ENCODE measurements at regions not wholly inside any gene's neighbourhood (a gene's known extent, or its start where the extent isn't known, plus 50 kb on each side); places are given as distances from the start of the nearest gene placed in this dataset.
"Not testable (repeated sequence)": the region's sequence is repeated elsewhere in the genome, so short reads cannot be mapped to it uniquely, and the experiment has no call there.

DNA sequence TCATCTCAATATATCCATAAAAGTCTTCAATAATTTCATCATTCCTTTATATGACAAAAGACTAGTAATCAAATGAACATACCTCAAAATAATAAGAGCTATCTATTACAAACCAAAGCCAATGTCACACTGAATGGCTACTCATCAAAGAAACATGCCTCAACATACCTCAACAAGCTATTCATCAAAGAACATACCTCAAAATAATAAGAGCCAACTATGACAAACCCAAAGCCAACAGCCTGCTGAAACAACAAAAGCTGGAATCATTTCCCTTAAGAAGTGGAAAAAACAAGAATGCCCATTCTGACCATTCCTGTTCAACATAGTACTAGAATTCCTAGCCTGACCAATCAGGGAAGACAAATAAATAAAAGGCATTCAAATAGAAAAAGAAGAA lies 1373.7 kb downstream of the BRINP3 start:
- Mint-ChIP-seq H3K4me3 (ENCODE audit: low read depth) (no peak overlapping the region), H3K27ac (no peak overlapping the region), H3K36me3 (ENCODE audit: insufficient read depth) (no peaks in the 10 kb centered on the region), H3K9me3 (ENCODE audit: low read depth) (peaks cover 15% of the 10 kb centered on the region), H3K4me1 (ENCODE audit: low read depth) (no peaks in the 10 kb centered on the region), H3K27me3 (no peaks in the 10 kb centered on the region)
- no peak for DNase-seq (ENCODE audit: low spot score, unreplicated experiment)
- TF ChIP-seq, protein P1, sequence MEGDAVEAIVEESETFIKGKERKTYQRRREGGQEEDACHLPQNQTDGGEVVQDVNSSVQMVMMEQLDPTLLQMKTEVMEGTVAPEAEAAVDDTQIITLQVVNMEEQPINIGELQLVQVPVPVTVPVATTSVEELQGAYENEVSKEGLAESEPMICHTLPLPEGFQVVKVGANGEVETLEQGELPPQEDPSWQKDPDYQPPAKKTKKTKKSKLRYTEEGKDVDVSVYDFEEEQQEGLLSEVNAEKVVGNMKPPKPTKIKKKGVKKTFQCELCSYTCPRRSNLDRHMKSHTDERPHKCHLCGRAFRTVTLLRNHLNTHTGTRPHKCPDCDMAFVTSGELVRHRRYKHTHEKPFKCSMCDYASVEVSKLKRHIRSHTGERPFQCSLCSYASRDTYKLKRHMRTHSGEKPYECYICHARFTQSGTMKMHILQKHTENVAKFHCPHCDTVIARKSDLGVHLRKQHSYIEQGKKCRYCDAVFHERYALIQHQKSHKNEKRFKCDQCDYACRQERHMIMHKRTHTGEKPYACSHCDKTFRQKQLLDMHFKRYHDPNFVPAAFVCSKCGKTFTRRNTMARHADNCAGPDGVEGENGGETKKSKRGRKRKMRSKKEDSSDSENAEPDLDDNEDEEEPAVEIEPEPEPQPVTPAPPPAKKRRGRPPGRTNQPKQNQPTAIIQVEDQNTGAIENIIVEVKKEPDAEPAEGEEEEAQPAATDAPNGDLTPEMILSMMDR (IDR thresholded peaks at IDR 0.05; ENCODE audit: unreplicated experiment) = no peak

DNA sequence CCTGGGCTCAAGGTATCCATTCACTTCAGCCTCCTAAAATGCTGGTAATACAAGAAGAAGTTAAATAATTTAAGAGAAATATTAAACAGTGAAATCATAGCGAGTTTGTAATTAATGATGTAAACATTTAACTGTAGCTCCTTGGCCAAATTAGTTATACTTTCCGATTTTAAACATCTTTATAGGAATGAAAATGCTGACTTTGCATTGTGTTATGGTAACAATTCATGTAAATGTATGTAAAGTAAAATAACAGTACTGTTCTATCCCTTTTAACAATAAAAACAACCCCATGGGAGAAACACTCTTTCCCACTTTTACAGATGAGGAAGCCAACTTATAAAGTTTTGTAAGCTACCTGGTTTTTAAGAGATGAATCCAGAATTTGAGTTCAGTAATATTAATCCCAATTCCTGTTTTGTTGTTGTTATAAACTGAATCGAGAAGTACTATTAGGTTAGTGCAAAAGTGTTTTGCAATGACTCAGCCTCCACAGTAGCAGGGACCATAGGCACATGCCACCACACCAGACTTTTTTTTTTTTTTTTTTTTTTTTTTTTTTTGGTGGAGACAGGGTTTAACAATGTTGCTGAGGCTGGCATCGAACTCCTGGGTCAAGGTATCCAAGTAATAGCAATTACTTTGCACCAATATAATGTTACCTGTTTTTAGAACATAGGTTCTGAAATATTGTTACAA lies 1360.4 kb downstream of the BRINP3 start:
- TF ChIP-seq, protein P1 (IDR thresholded peaks at IDR 0.05; ENCODE audit: unreplicated experiment) = no peak
- Mint-ChIP-seq H3K36me3 (ENCODE audit: insufficient read depth) (no peaks in the 10 kb centered on the region), H3K4me3 (ENCODE audit: low read depth) (no peak overlapping the region), H3K27me3 (no peaks in the 10 kb centered on the region), H3K4me1 (ENCODE audit: low read depth) (peaks cover 3% of the 10 kb centered on the region), H3K9me3 (ENCODE audit: low read depth) (no peaks in the 10 kb centered on the region), H3K27ac (no peak overlapping the region)
- DNase-seq (ENCODE audit: low spot score, unreplicated experiment) = no peak

DNA sequence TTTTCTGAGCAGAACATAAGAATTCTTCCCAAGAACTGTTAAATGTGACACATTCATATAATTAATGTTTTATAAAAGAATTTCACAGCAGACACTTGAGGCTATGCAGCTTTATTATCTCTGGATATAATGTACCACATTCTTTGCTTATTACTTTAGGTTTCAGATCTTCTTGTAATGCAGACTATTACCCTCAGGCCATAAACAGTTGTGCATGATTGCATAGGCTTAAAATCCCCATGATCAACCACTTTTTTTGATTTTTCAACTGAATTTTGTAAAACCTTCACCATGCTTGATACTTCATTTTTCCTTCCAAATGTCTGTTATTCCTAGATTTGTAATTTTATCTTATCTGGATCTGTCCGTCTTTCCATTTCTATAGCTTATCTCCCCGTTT lies 1355.7 kb downstream of the BRINP3 start:
- H3K4me1 Mint-ChIP-seq (ENCODE audit: low read depth) = peaks cover 4% of the 10 kb centered on the region
- H3K27me3 Mint-ChIP-seq = no peaks in the 10 kb centered on the region
- H3K9me3 Mint-ChIP-seq (ENCODE audit: low read depth) = peaks cover 8% of the 10 kb centered on the region
- no peak for DNase-seq (ENCODE audit: low spot score, unreplicated experiment)
- TF ChIP-seq, protein P1 (IDR thresholded peaks at IDR 0.05; ENCODE audit: unreplicated experiment) = no peak
- H3K36me3 Mint-ChIP-seq (ENCODE audit: insufficient read depth) = no peaks in the 10 kb centered on the region
- H3K4me3 Mint-ChIP-seq (ENCODE audit: low read depth) = no peak overlapping the region
- no peak overlapping the region for H3K27ac Mint-ChIP-seq

DNA sequence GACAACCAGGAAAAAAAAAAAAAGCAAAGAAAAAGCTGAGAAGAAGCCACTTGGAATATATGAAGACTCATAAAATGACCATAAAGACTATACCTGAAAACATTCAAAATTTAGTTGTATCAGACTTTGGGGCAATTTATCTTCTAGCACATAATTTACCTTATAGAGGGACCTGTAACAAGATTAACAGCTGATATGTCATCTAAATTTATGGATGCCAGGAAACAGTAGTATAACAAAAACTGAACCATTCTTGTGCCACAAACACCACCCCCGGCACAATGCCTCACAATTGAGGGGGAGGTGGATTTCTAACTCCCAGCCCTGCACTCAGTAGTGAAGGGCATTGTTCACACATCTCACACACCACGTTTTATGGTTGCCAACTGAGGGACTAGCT lies 1352.0 kb downstream of the BRINP3 start:
- TF ChIP-seq, protein P1 (IDR thresholded peaks at IDR 0.05; ENCODE audit: unreplicated experiment) = no peak
- no peak for DNase-seq (ENCODE audit: low spot score, unreplicated experiment)
- Mint-ChIP-seq H3K4me3 (ENCODE audit: low read depth) (no peak overlapping the region), H3K4me1 (ENCODE audit: low read depth) (peaks cover 1% of the 10 kb centered on the region), H3K27ac (no peak overlapping the region), H3K27me3 (no peaks in the 10 kb centered on the region), H3K9me3 (ENCODE audit: low read depth) (peaks cover 12% of the 10 kb centered on the region), H3K36me3 (ENCODE audit: insufficient read depth) (no peaks in the 10 kb centered on the region)

DNA sequence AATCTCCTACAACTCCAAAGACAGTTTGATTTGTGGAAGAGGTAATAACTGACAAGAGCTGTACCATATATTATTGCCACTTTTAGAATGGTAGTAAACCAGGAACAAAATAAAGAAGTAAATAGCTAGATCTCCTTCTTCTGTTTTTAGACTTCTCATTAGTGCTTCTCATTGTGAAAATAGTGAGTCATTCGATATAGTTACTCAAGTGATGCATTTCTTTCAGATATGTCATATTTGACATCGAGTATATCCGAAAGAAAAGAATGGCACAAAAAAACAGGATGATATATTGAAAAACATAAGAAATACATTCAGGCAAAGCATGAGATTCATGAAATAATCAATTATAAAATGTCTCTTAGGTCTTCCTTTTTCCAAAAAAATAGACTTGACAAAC lies 1346.1 kb downstream of the BRINP3 start:
- TF ChIP-seq, protein P1 (IDR thresholded peaks at IDR 0.05; ENCODE audit: unreplicated experiment) = no peak
- Mint-ChIP-seq H3K27ac (no peak overlapping the region), H3K4me3 (ENCODE audit: low read depth) (no peak overlapping the region), H3K9me3 (ENCODE audit: low read depth) (peaks cover 6% of the 10 kb centered on the region), H3K4me1 (ENCODE audit: low read depth) (no peaks in the 10 kb centered on the region), H3K27me3 (no peaks in the 10 kb centered on the region), H3K36me3 (ENCODE audit: insufficient read depth) (no peaks in the 10 kb centered on the region)
- DNase-seq (ENCODE audit: low spot score, unreplicated experiment) = no peak

DNA sequence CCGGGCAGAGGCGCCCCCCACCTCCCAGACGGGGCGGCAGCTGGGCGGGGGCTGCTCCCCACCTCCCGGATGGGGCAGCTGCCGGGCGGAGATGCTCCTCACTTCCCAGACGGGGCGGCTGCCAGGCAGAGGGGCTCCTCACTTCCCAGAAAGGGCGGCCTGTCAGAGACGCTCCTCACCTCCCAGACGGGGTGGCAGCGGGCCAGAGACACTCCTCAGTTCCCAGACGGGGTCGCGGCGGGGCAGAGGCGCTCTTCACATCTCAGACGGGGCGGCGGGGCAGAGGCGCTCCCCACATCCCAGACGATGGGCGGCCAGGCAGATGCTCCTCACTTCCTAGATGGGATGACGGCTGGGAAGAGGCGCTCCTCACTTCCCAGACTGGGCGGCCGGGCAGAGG lies 1337.9 kb downstream of the BRINP3 start:
- not testable (repeated sequence) for H3K36me3 Mint-ChIP-seq (ENCODE audit: insufficient read depth); H3K4me1 Mint-ChIP-seq (ENCODE audit: low read depth); H3K4me3 Mint-ChIP-seq (ENCODE audit: low read depth); DNase-seq (ENCODE audit: low spot score, unreplicated experiment); H3K9me3 Mint-ChIP-seq (ENCODE audit: low read depth); H3K27me3 Mint-ChIP-seq; H3K27ac Mint-ChIP-seq

All from progenitor cell of endocrine pancreas (in vitro differentiated cells).